GM21723 (cell line): ENCODE measurements at regions not wholly inside any gene's neighbourhood (a gene's known extent, or its start where the extent isn't known, plus 50 kb on each side); places are given as distances from the start of the nearest gene placed in this dataset.

Experiments used
- ATAC-seq: cut with Tn5 transposase; IDR thresholded peaks from one replicate; pipeline ENCODE4 v1.9.1; 2021; ENCODE audit warnings: mild to moderate bottlenecking, moderate library complexity; ENCODE audit not compliant: unreplicated experiment

- ATAC-seq: no peak
Observed at GRCh38 chr7:41803569-41803968, 100.7 kb upstream of the INHBA start.

GRCh38 chr7:41796331-41796730, 93.4 kb upstream of the INHBA start:
- no peak for ATAC-seq

GRCh38 chr7:41795276-41795833, 92.5 kb upstream of the INHBA start:
- no peak for ATAC-seq

- ATAC-seq: no peak
Observed at GRCh38 chr7:41793556-41793955, 90.7 kb upstream of the INHBA start.

GRCh38 chr7:41792120-41792519, 89.2 kb upstream of the INHBA start:
- ATAC-seq: no peak

- no peak for ATAC-seq
Observed at GRCh38 chr7:41788556-41788955, 85.7 kb upstream of the INHBA start.

GRCh38 chr7:41787651-41788350, 84.9 kb upstream of the INHBA start:
- no peak for ATAC-seq

- ATAC-seq: no peak
Observed at GRCh38 chr7:41786944-41787343, 84.1 kb upstream of the INHBA start.

GRCh38 chr7:41786404-41786803, 83.5 kb upstream of the INHBA start:
- no peak for ATAC-seq

- no peak for ATAC-seq
Observed at GRCh38 chr7:41785840-41786239, 83.0 kb upstream of the INHBA start.

GRCh38 chr7:41785265-41785664, 82.4 kb upstream of the INHBA start:
- no peak for ATAC-seq

GRCh38 chr7:41779918-41780317, 77.0 kb upstream of the INHBA start:
- ATAC-seq: no peak

GRCh38 chr7:41777894-41778596, 75.2 kb upstream of the INHBA start:
- no peak for ATAC-seq

- no peak for ATAC-seq
Observed at GRCh38 chr7:41774966-41775365, 72.1 kb upstream of the INHBA start.

- ATAC-seq: no peak
Observed at GRCh38 chr7:41773756-41774155, 70.9 kb upstream of the INHBA start.

- no peak for ATAC-seq
Observed at GRCh38 chr7:41771717-41772116, 68.8 kb upstream of the INHBA start.

- ATAC-seq: no peak
Observed at GRCh38 chr7:41769162-41769561, 66.3 kb upstream of the INHBA start.

GRCh38 chr7:41763626-41764025, 60.7 kb upstream of the INHBA start:
- ATAC-seq: no peak

GRCh38 chr7:41762641-41763040, 59.8 kb upstream of the INHBA start:
- no peak for ATAC-seq

- no peak for ATAC-seq
Observed at GRCh38 chr7:41760293-41760692, 57.4 kb upstream of the INHBA start.

GRCh38 chr7:41758321-41758720, 55.4 kb upstream of the INHBA start:
- ATAC-seq: no peak

GRCh38 chr7:41756650-41757182, 53.8 kb upstream of the INHBA start:
- no peak for ATAC-seq
